ENCODE measurements at regions not wholly inside any gene's neighbourhood (a gene's known extent, or its start where the extent isn't known, plus 50 kb on each side); places are given as distances from the start of the nearest gene placed in this dataset.

DNA sequence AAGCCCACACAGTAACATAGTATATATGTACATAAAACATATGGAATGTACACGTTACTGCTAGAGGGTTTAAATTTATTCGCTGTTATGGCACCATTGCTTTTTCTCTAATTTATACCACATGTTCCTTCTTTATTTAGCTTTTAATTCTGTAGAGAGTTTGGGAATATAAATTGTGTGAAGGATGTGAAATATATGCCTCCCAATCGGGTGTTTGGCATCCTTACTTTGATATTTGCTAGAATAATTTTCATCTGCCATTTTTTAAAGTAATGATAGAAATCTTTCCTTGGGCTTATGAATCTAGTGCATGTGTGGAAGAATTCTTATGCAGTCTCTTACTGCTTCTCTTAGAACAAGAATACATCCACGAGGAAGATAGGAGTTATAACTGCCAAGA is 509.8 kb upstream of the RAG2 start:
- Histone ChIP-seq H3K36me3 (ENCODE audit: insufficient read depth in 1 of 2, low read depth in 1 of 2) (no peaks in the 10 kb centered on the region), H3K4me3 (no peak overlapping the region), H3K27me3 (ENCODE audit: insufficient read depth in 3 of 3, low read length in 2 of 3) (no peaks in the 10 kb centered on the region), H3K4me1 (no peaks in the 10 kb centered on the region), H3K27ac (no peak overlapping the region), H3K9me3 (no peaks in the 10 kb centered on the region)
- WGBS, 3 donors, result 66 to 67% (median 67%) methylated on average over 4 of the region's 4 CpGs
- no peak for ATAC-seq
- TF ChIP-seq, protein P1, sequence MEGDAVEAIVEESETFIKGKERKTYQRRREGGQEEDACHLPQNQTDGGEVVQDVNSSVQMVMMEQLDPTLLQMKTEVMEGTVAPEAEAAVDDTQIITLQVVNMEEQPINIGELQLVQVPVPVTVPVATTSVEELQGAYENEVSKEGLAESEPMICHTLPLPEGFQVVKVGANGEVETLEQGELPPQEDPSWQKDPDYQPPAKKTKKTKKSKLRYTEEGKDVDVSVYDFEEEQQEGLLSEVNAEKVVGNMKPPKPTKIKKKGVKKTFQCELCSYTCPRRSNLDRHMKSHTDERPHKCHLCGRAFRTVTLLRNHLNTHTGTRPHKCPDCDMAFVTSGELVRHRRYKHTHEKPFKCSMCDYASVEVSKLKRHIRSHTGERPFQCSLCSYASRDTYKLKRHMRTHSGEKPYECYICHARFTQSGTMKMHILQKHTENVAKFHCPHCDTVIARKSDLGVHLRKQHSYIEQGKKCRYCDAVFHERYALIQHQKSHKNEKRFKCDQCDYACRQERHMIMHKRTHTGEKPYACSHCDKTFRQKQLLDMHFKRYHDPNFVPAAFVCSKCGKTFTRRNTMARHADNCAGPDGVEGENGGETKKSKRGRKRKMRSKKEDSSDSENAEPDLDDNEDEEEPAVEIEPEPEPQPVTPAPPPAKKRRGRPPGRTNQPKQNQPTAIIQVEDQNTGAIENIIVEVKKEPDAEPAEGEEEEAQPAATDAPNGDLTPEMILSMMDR (IDR thresholded peaks at IDR 0.05), result no peak
- intact Hi-C loops (cut with DNase I), result no loop called here
- DNase-seq, result no peak

DNA sequence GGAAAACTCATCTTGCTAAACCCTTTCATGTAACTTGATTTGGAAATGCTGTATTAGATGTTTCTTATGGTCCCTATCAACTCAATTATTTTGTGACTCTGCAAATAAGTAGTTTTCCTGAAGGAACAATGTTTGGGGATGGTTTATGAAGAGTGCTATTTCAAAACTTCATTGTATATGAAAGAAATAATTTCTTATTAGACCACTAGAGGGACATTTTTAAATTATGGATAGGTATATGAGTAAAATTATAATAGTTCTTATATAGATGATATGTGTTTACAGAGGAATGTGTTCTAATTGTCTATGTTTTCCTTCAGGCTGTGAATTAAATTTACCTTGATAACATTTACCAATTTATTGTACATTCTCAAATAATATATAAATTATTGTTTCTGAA is 509.4 kb upstream of the RAG2 start:
- Histone ChIP-seq H3K27ac (no peak overlapping the region), H3K4me1 (no peaks in the 10 kb centered on the region), H3K9me3 (no peaks in the 10 kb centered on the region), H3K27me3 (ENCODE audit: insufficient read depth in 3 of 3, low read length in 2 of 3) (no peaks in the 10 kb centered on the region), H3K36me3 (ENCODE audit: insufficient read depth in 1 of 2, low read depth in 1 of 2) (no peaks in the 10 kb centered on the region), H3K4me3 (no peak overlapping the region)
- intact Hi-C loops (cut with DNase I), result no loop called here
- DNase-seq (no peak), ATAC-seq (no peak)
- TF ChIP-seq, protein P1 (IDR thresholded peaks at IDR 0.05), result no peak

GRCh38 chr11:37105427-37105826 is 507.4 kb upstream of the RAG2 start:
- no peaks in the 10 kb centered on the region for H3K4me1 ChIP-seq
- no peak overlapping the region for H3K27ac ChIP-seq
- no peaks in the 10 kb centered on the region for H3K27me3 ChIP-seq (ENCODE audit: insufficient read depth in 3 of 3, low read length in 2 of 3)
- intact Hi-C loops (cut with DNase I), result no loop called here
- H3K9me3 ChIP-seq, result no peaks in the 10 kb centered on the region
- ATAC-seq (no peak), DNase-seq (no peak)
- H3K36me3 ChIP-seq (ENCODE audit: insufficient read depth in 1 of 2, low read depth in 1 of 2), result no peaks in the 10 kb centered on the region
- no peak overlapping the region for H3K4me3 ChIP-seq
- TF ChIP-seq, protein P1 (IDR thresholded peaks at IDR 0.05), result no peak
- WGBS, 3 donors, result 54 to 61% (median 58%) methylated on average over 2 of the region's 2 CpGs

DNA sequence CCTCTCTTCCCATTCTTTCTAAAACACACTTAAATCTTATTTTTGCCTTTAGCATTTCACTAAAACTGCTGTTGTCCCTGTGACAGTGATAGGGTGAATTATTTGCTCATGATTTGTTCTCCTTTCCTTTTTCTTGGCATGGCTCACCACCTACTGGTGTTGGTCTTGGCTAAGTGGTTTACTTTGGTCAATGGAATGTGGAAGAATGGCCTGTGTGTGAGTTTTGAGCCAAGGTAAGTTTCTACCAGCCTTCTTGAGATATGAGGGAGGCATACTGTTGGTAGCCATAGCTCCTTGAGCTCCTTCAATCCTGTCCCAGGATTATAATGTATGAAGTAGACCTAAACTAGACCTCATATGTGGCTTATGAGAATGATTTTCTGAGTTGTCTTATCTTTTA is 506.3 kb upstream of the RAG2 start:
- ATAC-seq, result no peak
- intact Hi-C loops (cut with DNase I), result no loop called here

DNA sequence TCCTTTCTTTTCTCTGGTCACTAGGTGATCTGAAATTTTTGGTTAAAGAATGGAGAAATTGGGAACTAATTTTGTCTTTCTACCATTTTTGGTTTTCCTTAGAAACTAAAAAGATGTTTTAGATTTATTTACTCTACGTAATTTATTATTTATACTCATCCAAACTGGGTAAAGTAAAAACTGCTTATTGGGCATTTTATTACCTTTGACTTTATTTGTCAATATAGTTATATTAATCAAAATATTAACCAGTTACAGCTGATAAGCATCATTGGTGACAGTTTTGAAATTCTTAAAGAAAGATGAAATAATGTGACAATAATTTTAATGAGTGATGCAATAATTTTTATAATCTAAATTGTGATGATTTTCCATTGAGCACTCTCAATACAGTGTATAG is 502.0 kb upstream of the RAG2 start:
- H3K4me1 ChIP-seq, result no peaks in the 10 kb centered on the region
- TF ChIP-seq, protein P1 (IDR thresholded peaks at IDR 0.05), result no peak
- no peaks in the 10 kb centered on the region for H3K36me3 ChIP-seq (ENCODE audit: insufficient read depth in 1 of 2, low read depth in 1 of 2)
- no peak overlapping the region for H3K27ac ChIP-seq
- no peak overlapping the region for H3K4me3 ChIP-seq
- intact Hi-C loops (cut with DNase I), result no loop called here
- no peaks in the 10 kb centered on the region for H3K9me3 ChIP-seq
- whole genome bisulfite sequencing, 3 donors, result 86 to 95% (median 91%) methylated on average over 1 of the region's 1 CpG
- DNase-seq (no peak), ATAC-seq (no peak)
- no peaks in the 10 kb centered on the region for H3K27me3 ChIP-seq (ENCODE audit: insufficient read depth in 3 of 3, low read length in 2 of 3)

More for the DNA sequence above, 506.3 kb upstream of the RAG2 start:
- H3K4me1 ChIP-seq, result no peaks in the 10 kb centered on the region
- no peak for DNase-seq
- no peak overlapping the region for H3K27ac ChIP-seq
- no peak overlapping the region for H3K4me3 ChIP-seq
- TF ChIP-seq, protein P1 (IDR thresholded peaks at IDR 0.05), result no peak
- H3K36me3 ChIP-seq (ENCODE audit: insufficient read depth in 1 of 2, low read depth in 1 of 2), result no peaks in the 10 kb centered on the region
- no peaks in the 10 kb centered on the region for H3K9me3 ChIP-seq
- H3K27me3 ChIP-seq (ENCODE audit: insufficient read depth in 3 of 3, low read length in 2 of 3), result no peaks in the 10 kb centered on the region

Data from psoas muscle (tissue), 7 donors.